Heart left ventricle (tissue), 16 donors: ENCODE measurements at regions not wholly inside any gene's neighbourhood (a gene's known extent, or its start where the extent isn't known, plus 50 kb on each side); places are given as distances from the start of the nearest gene placed in this dataset.

ENCODE experiments used
- ATAC-seq, 4 donors: fragments of 200-7000 bp; cut with Tn5 transposase; one replicate each; pipeline ENCODE4 v1.9.1; 2020 to 2022; ENCODE audit warnings: moderate library complexity in 4 of 4, mild to moderate bottlenecking in 3 of 4, moderate number of reproducible peaks in 1 of 4
- DNase-seq, 5 donors: peaks; one replicate each; pipeline ENCODE4 v3.0.0-alpha.2; 2020
- H3K27ac ChIP-seq, 12 donors: fragments of 200-600 bp; sonication (generic) in 4 of 12; one replicate each; pipeline versions ENCODE4 v1.5.0 to v1.8.0; 2016 to 2022; ENCODE audit warnings: mild to moderate bottlenecking in 2 of 12
- H3K27me3 ChIP-seq, 9 donors: fragments of 200-600 bp; sonication (generic) in 2 of 9; one replicate each; pipeline versions ENCODE4 v1.5.1 to v1.8.0; 2016 to 2022; ENCODE audit warnings: mild to moderate bottlenecking in 3 of 9
- H3K36me3 ChIP-seq, 9 donors: fragments of 200-600 bp; sonication (generic) in 2 of 9; one replicate each; pipeline versions ENCODE4 v1.5.0 to v1.8.0; 2018 to 2022; ENCODE audit warnings: mild to moderate bottlenecking in 2 of 9
- H3K4me1 ChIP-seq, 12 donors: fragments of 200-600 bp; sonication (generic) in 4 of 12; one replicate each; pipeline versions ENCODE4 v1.5.0 to v1.8.0; 2016 to 2022; ENCODE audit warnings: mild to moderate bottlenecking in 3 of 12
- H3K4me3 ChIP-seq, 12 donors: fragments of 200-600 bp; sonication (generic) in 4 of 12; one replicate each; pipeline versions ENCODE4 v1.5.0 to v1.8.0; 2017 to 2022; ENCODE audit warnings: mild to moderate bottlenecking in 9 of 12, moderate library complexity in 4 of 12
- H3K9me3 ChIP-seq, 12 donors: fragments of 200-600 bp; sonication (generic) in 4 of 12; one replicate each; pipeline versions ENCODE4 v1.5.0 to v1.8.0; 2016 to 2022; ENCODE audit warnings: mild to moderate bottlenecking in 1 of 12
- POLR2A ChIP-seq, 2 donors: fragments of 450-650 bp; IDR thresholded peaks; one replicate each; pipeline ENCODE4 v1.6.1; 2017; ENCODE audit warnings: antibody characterized with exemption in 2 of 2, mild to moderate bottlenecking in 2 of 2, moderate library complexity in 2 of 2
- WGBS, 4 donors: extraction: QIAGEN DNeasy Blood & Tissue Kit in 2 of 4; methylation state at CpG; one replicate each; pipeline versions ENCODE4 v1.1.5 to v1.1.7; 2013 to 2018; 5-methylcytosine and 5-hydroxymethylcytosine counted together
- intact Hi-C, 10 donors: fragments of 100-400 bp; cut with DNase I; formaldehyde crosslinking; loops; one replicate each; pipeline versions ENCODE4 v1.11.1 to v1.14.2; 2022
- TF ChIP-seq, protein P1 (sequence below), 12 donors: fragments of 200-600 bp; sonication (generic) in 4 of 12; IDR thresholded peaks; one replicate each; pipeline versions ENCODE4 v1.5.0 to v1.8.0; 2018 to 2022; ENCODE audit warnings: antibody characterized with exemption in 12 of 12, mild to moderate bottlenecking in 5 of 12
- donor health status: ischemic (EF 13 %, LVEDD 7.1; RV severe dilation, severe dysfunction).
- donor health status: healthy with polysubstance abuse.
- donor health status: DM: no; HTN: yes; CAD: no.
- donor health status: DM: no; HTN: no; CAD: no.
- donor health status: ischemic (EF 25% LVEDD 6.9; RV normal size, moderate dysfunction).
- donor health status: ischemic (EF 25% LVEDD 5.7; RV mildly dilated, moderate dysfunction).
- donor health status: healthy.
- donor health status: DM: yes; HTN: yes; CAD: no.
- donor health status: ischemic (EF 35%, LVEDD 5.7; RV mildly dilated, moderate dysfunction).
- donor health status: nonischemic (EF 11% LVEDD 7.7; RV severe dilation, severe dysfunction).
- donor health status: DM: yes; HTN: yes; CAD: no.
- donor health status: PGD.
- donor health status: ischemic (EF 29% LVEDD 5.4; RV normal size, mild dysfunction).
- donor health status: nonischemic (EF 23%, LVEDD 6.1; RV moderate dilation, normal function).

DNA sequence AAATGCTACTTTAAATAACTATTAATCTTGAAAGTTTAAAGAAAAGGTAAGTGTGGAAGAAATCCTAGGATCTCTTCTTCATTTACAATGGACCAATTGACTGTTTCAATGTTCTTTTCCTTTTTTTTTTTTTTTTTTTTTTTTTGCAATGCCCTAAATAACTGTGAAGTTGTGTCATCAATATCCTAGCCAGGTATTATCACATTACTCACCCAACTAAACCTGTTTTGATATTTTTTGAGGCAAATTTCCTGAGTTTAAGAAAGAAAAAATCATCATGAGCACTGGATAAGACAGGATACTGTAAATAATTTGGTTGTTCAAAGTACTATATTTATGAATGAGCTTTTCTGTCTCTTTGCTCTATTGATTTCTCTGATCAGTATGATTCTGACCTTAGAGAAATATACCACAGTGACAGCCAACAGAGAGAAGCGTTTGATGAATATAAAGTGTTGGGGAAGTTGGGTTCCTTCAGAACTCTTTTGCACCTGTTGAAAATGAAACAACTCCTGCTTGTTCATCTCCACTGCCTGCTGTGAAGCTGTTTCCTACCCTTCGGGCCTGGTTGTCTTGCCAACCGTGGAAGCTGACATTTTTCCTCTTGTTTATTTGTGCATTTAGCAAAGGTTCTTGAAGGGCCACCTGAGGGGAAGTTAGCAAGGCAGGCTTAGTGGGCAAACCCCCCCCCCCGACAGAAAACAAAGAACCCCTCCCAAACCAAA lies 1220.5 kb upstream of the SLC10A2 start:
- H3K4me1 ChIP-seq = no peaks in the 10 kb centered on the region
- DNase-seq = no peak
- no peaks in the 10 kb centered on the region for H3K36me3 ChIP-seq
- TF ChIP-seq, protein P1, sequence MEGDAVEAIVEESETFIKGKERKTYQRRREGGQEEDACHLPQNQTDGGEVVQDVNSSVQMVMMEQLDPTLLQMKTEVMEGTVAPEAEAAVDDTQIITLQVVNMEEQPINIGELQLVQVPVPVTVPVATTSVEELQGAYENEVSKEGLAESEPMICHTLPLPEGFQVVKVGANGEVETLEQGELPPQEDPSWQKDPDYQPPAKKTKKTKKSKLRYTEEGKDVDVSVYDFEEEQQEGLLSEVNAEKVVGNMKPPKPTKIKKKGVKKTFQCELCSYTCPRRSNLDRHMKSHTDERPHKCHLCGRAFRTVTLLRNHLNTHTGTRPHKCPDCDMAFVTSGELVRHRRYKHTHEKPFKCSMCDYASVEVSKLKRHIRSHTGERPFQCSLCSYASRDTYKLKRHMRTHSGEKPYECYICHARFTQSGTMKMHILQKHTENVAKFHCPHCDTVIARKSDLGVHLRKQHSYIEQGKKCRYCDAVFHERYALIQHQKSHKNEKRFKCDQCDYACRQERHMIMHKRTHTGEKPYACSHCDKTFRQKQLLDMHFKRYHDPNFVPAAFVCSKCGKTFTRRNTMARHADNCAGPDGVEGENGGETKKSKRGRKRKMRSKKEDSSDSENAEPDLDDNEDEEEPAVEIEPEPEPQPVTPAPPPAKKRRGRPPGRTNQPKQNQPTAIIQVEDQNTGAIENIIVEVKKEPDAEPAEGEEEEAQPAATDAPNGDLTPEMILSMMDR (IDR thresholded peaks at IDR 0.05) = no peak
- TF ChIP-seq POLR2A (IDR thresholded peaks at IDR 0.05) = no peak
- H3K9me3 ChIP-seq = no peaks in the 10 kb centered on the region
- H3K27ac ChIP-seq = no peak overlapping the region
- no peaks in the 10 kb centered on the region for H3K27me3 ChIP-seq
- no peak for ATAC-seq
- 40 to 54% (median 42%) methylated on average over 4 of the region's 4 CpGs for WGBS, 4 donors
- intact Hi-C loops = no loop called here
- H3K4me3 ChIP-seq = no peak overlapping the region

DNA sequence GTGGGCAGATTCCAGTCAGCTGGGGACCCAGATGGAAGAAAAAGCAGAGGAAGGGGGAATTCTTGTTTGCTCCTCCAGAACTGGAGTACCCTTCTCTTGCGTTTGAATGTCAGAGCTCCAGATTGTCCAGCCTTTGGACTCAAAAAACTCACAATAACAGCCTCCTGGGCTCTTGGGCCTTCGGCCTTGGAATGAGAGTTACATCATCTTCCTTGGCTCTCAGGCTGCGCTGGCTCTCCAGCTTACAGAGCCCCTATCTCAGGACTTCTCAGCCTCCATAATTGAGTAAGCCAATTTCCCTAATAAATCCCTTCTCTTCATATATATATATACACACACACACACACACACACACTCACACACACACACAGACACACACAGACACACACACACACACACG lies 1215.7 kb upstream of the SLC10A2 start:
- Histone ChIP-seq H3K9me3 (peaks cover 0 to 6% (median 0%) of the 10 kb centered on the region in 12 donors), H3K4me3 (no peak overlapping the region), H3K27ac (no peak overlapping the region), H3K36me3 (no peaks in the 10 kb centered on the region), H3K4me1 (no peaks in the 10 kb centered on the region), H3K27me3 (no peaks in the 10 kb centered on the region)
- intact Hi-C loops = no loop called here
- TF ChIP-seq, protein P1 (IDR thresholded peaks at IDR 0.05) = no peak
- no peak for TF ChIP-seq POLR2A (IDR thresholded peaks at IDR 0.05)
- ATAC-seq (no peak), DNase-seq (no peak)
- 68 to 83% (median 77%) methylated on average over 4 of the region's 4 CpGs for WGBS, 4 donors

DNA sequence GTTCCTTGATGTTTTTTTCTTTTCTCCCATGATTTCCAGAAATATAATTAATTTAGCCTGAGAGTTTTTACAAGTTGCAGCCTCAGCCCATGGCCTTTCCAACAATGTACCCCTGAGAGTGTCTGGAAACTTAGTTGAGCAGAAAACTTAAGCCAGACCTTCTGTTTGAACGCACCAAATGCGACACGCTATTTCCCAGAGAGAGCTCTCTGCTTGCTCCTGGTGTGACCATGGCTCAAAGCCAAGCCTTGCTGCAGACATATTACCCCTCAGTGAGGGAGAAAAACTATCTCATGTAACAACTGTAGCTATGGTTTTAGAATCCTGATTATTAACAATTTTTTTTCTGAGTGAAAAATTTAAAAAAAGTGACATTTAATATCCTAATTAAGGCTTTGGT lies 1204.5 kb upstream of the SLC10A2 start:
- intact Hi-C loops = no loop called here
- Histone ChIP-seq H3K9me3 (no peaks in the 10 kb centered on the region), H3K4me3 (no peak overlapping the region), H3K4me1 (no peaks in the 10 kb centered on the region), H3K27ac (no peak overlapping the region), H3K36me3 (no peaks in the 10 kb centered on the region), H3K27me3 (no peaks in the 10 kb centered on the region)
- DNase-seq (no peak), ATAC-seq (no peak)
- TF ChIP-seq, protein P1 (IDR thresholded peaks at IDR 0.05) = no peak
- TF ChIP-seq POLR2A (IDR thresholded peaks at IDR 0.05) = no peak
- WGBS, 4 donors = 40 to 48% (median 45%) methylated on average over 3 of the region's 3 CpGs

DNA sequence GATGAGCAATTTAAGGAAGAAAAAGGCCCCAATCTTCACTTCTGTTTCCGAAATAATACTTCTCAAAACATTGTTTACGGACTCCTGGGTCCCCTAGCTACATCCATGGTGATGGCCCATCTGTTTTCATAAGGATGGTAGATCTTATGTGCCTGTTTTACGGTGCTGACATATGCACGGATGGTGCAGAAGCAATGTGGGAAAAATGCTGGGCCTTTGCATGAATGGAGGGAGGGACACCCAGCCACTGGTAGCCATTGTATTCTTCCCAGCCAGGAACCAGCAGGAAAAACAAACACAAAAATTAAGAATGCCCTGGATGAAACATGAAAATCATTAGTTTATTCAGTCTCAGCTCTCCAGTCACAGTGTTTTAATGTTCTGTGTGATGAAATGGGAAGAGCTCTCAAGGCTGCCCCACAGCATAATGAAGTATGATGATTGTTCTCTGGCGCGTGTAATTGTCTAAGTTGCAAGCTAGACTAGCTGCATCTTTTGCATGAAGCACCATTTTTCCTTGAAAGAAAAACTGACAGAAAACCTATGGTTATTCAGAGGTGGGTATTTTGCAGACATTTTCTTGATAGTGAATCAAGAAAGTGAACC lies 1201.1 kb upstream of the SLC10A2 start:
- H3K9me3 ChIP-seq = no peaks in the 10 kb centered on the region
- TF ChIP-seq, protein P1 (IDR thresholded peaks at IDR 0.05) = no peak
- no peak for TF ChIP-seq POLR2A (IDR thresholded peaks at IDR 0.05)
- intact Hi-C loops = no loop called here
- no peak overlapping the region for H3K27ac ChIP-seq
- no peaks in the 10 kb centered on the region for H3K27me3 ChIP-seq
- DNase-seq = no peak
- H3K36me3 ChIP-seq = no peaks in the 10 kb centered on the region
- WGBS, 4 donors = 85 to 89% (median 88%) methylated on average over 6 of the region's 6 CpGs
- ATAC-seq = no peak
- no peaks in the 10 kb centered on the region for H3K4me1 ChIP-seq
- H3K4me3 ChIP-seq = no peak overlapping the region
